Activated naive CD8-positive, alpha-beta T cell treated with anti-CD3 and anti-CD28 coated beads, Interleukin-2, amount 50 U/mL, for 16 hours (primary cell): ENCODE measurements at regions not wholly inside any gene's neighbourhood (a gene's known extent, or its start where the extent isn't known, plus 50 kb on each side); places are given as distances from the start of the nearest gene placed in this dataset.

Experiments used
- DNase-seq: peaks from one replicate; pipeline ENCODE4 v3.0.0-alpha.2; 2020; ENCODE audit warnings: low read depth, low spot score

GRCh38 chr5:52673495-52673894, 114.2 kb upstream of the ITGA1 start:
- DNase-seq = no peak

- no peak for DNase-seq
Measured at GRCh38 chr5:52674815-52675545, 112.7 kb upstream of the ITGA1 start.

- DNase-seq = no peak
Measured at GRCh38 chr5:52682492-52682891, 105.2 kb upstream of the ITGA1 start.

GRCh38 chr5:52684051-52684450, 103.7 kb upstream of the ITGA1 start:
- no peak for DNase-seq

- no peak for DNase-seq
Measured at GRCh38 chr5:52685566-52685965, 102.2 kb upstream of the ITGA1 start.

GRCh38 chr5:52685971-52686370, 101.7 kb upstream of the ITGA1 start:
- DNase-seq = no peak

GRCh38 chr5:52690236-52690768, 97.4 kb upstream of the ITGA1 start:
- no peak for DNase-seq

GRCh38 chr5:52692039-52692438, 95.7 kb upstream of the ITGA1 start:
- DNase-seq = no peak

GRCh38 chr5:52692606-52693005, 95.1 kb upstream of the ITGA1 start:
- no peak for DNase-seq

GRCh38 chr5:52693280-52693679, 94.4 kb upstream of the ITGA1 start:
- no peak for DNase-seq

GRCh38 chr5:52693836-52694235, 93.9 kb upstream of the ITGA1 start:
- DNase-seq = no peak

GRCh38 chr5:52694648-52695047, 93.1 kb upstream of the ITGA1 start:
- no peak for DNase-seq

GRCh38 chr5:52702877-52703276, 84.8 kb upstream of the ITGA1 start:
- DNase-seq = no peak

GRCh38 chr5:52703321-52703720, 84.4 kb upstream of the ITGA1 start:
- DNase-seq = no peak

- no peak for DNase-seq
Measured at GRCh38 chr5:52705720-52706119, 82.0 kb upstream of the ITGA1 start.

- no peak for DNase-seq
Measured at GRCh38 chr5:52706775-52707174, 80.9 kb upstream of the ITGA1 start.

- DNase-seq = no peak
Measured at GRCh38 chr5:52707616-52708015, 80.1 kb upstream of the ITGA1 start.

- no peak for DNase-seq
Measured at GRCh38 chr5:52708463-52708862, 79.3 kb upstream of the ITGA1 start.

GRCh38 chr5:52709167-52709925, 78.4 kb upstream of the ITGA1 start:
- DNase-seq = no peak

GRCh38 chr5:52710310-52710971, 77.3 kb upstream of the ITGA1 start:
- DNase-seq = no peak

GRCh38 chr5:52710972-52711596, 76.6 kb upstream of the ITGA1 start:
- DNase-seq = no peak

- no peak for DNase-seq
Measured at GRCh38 chr5:52712354-52712753, 75.4 kb upstream of the ITGA1 start.
